ENCODE measurements at regions not wholly inside any gene's neighbourhood (a gene's known extent, or its start where the extent isn't known, plus 50 kb on each side); places are given as distances from the start of the nearest gene placed in this dataset.

GRCh38 chr16:86806838-86807351 lies 228.5 kb downstream of the FOXL1 start:
- no peaks in the 10 kb centered on the region for H3K4me1 ChIP-seq (ENCODE audit: control insufficient read depth in 1 of 2, insufficient read depth in 1 of 2, low read depth in 1 of 2, low read length in 1 of 2)
- TF ChIP-seq, protein P1, sequence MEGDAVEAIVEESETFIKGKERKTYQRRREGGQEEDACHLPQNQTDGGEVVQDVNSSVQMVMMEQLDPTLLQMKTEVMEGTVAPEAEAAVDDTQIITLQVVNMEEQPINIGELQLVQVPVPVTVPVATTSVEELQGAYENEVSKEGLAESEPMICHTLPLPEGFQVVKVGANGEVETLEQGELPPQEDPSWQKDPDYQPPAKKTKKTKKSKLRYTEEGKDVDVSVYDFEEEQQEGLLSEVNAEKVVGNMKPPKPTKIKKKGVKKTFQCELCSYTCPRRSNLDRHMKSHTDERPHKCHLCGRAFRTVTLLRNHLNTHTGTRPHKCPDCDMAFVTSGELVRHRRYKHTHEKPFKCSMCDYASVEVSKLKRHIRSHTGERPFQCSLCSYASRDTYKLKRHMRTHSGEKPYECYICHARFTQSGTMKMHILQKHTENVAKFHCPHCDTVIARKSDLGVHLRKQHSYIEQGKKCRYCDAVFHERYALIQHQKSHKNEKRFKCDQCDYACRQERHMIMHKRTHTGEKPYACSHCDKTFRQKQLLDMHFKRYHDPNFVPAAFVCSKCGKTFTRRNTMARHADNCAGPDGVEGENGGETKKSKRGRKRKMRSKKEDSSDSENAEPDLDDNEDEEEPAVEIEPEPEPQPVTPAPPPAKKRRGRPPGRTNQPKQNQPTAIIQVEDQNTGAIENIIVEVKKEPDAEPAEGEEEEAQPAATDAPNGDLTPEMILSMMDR (IDR thresholded peaks at IDR 0.05) = no peak

DNA sequence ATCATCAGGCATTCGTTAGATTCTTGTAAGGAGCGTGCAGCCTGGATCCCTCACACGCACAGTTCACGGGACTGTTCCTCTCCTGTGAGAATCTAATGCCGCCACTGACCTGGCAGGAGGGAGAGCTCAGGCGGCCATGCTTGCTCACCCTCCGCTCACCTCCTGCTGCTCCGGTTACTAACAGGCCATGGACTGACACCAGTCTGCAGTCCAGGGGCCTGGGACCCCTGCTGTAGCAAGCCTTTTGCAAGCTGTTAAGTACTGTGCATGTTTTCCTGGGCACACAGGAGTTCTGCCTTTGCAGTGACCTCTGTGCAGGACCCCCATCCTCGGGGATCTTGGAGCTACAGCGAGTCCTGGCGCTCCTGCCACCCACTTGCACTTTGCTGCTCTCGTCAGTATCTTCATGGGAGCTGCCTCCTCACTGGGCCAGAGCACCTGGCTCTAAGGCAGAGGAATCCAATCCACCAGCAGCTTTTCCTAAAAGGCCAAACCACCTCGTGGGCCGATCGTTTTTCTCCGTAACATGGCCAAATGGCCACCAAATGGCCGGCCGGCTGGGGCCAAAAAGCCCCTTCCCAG lies 230.6 kb downstream of the FOXL1 start:
- Histone ChIP-seq H3K4me3 (ENCODE audit: low read depth in 1 of 2, low read length in 1 of 2) (no peak overlapping the region), H3K27me3 (peaks cover 64% of the 10 kb centered on the region), H3K4me1 (ENCODE audit: control insufficient read depth in 1 of 2, insufficient read depth in 1 of 2, low read depth in 1 of 2, low read length in 1 of 2) (no peaks in the 10 kb centered on the region), H3K9me3 (no peaks in the 10 kb centered on the region), H3K36me3 (no peaks in the 10 kb centered on the region), H3K27ac (no peak overlapping the region)
- TF ChIP-seq, protein P1 (IDR thresholded peaks at IDR 0.05) = no peak

More at GRCh38 chr16:86806838-86807351, 228.5 kb downstream of the FOXL1 start:
- Histone ChIP-seq H3K27ac (no peak overlapping the region), H3K9me3 (no peaks in the 10 kb centered on the region), H3K27me3 (peaks cover 63% of the 10 kb centered on the region), H3K4me3 (ENCODE audit: low read depth in 1 of 2, low read length in 1 of 2) (no peak overlapping the region), H3K36me3 (no peaks in the 10 kb centered on the region)

DNA sequence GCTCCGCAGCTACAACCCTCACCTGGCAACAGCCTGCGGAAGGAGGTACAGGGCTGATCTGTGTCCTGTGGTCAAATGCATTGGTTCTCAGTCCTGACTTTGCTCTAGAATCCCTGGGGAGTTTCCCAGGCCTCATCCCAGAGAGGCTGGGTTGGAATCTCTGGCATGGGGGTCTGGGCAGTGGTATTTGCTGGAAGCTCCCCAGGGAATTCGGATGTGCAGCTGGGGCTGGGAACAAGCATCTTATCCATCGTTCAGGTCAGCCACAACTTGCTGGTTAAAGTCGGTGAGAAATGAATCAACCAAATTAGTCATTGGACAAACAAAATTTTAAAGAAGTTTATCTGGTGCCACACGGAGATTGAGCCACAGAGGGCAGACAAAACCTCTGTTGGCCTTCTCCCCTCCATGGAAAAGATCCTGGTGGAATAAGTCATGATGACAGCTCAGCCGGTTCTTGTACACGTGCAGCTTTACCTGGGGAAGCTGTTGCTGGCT lies 231.2 kb downstream of the FOXL1 start:
- Histone ChIP-seq H3K36me3 (no peaks in the 10 kb centered on the region), H3K27me3 (peaks cover 64% of the 10 kb centered on the region), H3K27ac (no peak overlapping the region), H3K4me1 (ENCODE audit: control insufficient read depth in 1 of 2, insufficient read depth in 1 of 2, low read depth in 1 of 2, low read length in 1 of 2) (no peaks in the 10 kb centered on the region), H3K4me3 (ENCODE audit: low read depth in 1 of 2, low read length in 1 of 2) (no peak overlapping the region), H3K9me3 (no peaks in the 10 kb centered on the region)
- TF ChIP-seq, protein P1 (IDR thresholded peaks at IDR 0.05) = no peak

GRCh38 chr16:86810062-86810461 lies 231.7 kb downstream of the FOXL1 start:
- TF ChIP-seq, protein P1 (IDR thresholded peaks at IDR 0.05) = no peak
- Histone ChIP-seq H3K4me3 (ENCODE audit: low read depth in 1 of 2, low read length in 1 of 2) (no peak overlapping the region), H3K27me3 (peaks cover 64% of the 10 kb centered on the region), H3K9me3 (no peaks in the 10 kb centered on the region), H3K36me3 (no peaks in the 10 kb centered on the region), H3K4me1 (ENCODE audit: control insufficient read depth in 1 of 2, insufficient read depth in 1 of 2, low read depth in 1 of 2, low read length in 1 of 2) (no peaks in the 10 kb centered on the region), H3K27ac (no peak overlapping the region)

GRCh38 chr16:86812363-86812970 lies 234.1 kb downstream of the FOXL1 start:
- no peaks in the 10 kb centered on the region for H3K9me3 ChIP-seq
- H3K27me3 ChIP-seq = peaks cover 55% of the 10 kb centered on the region
- no peaks in the 10 kb centered on the region for H3K4me1 ChIP-seq (ENCODE audit: control insufficient read depth in 1 of 2, insufficient read depth in 1 of 2, low read depth in 1 of 2, low read length in 1 of 2)
- H3K4me3 ChIP-seq (ENCODE audit: low read depth in 1 of 2, low read length in 1 of 2) = no peak overlapping the region
- TF ChIP-seq, protein P1 (IDR thresholded peaks at IDR 0.05) = no peak
- H3K36me3 ChIP-seq = no peaks in the 10 kb centered on the region
- no peak overlapping the region for H3K27ac ChIP-seq

Data from neutrophil (primary cell).